Osteoblast (primary cell): ENCODE measurements at regions not wholly inside any gene's neighbourhood (a gene's known extent, or its start where the extent isn't known, plus 50 kb on each side); places are given as distances from the start of the nearest gene placed in this dataset.

Experiments
- DNase-seq: peaks from one replicate; pipeline ENCODE4 v3.0.0; 2011; ENCODE audit warnings: low spot score, mixed read lengths; ENCODE audit not compliant: insufficient read length; ENCODE audit errors: missing footprints
- H2AFZ ChIP-seq: 2 replicates; pipeline ENCODE4 v1.6.0; 2011; ENCODE audit warnings: mild to moderate bottlenecking, low read length
- H3K27ac ChIP-seq: 2 replicates; pipeline ENCODE4 v1.5.1; 2011; ENCODE audit warnings: mild to moderate bottlenecking, low read depth, low read length, moderate library complexity
- H3K27me3 ChIP-seq: 2 replicates; pipeline ENCODE4 v1.6.0; 2012; ENCODE audit warnings: mild to moderate bottlenecking, control low read depth, inconsistent platforms, low read length, moderate library complexity; ENCODE audit not compliant: insufficient read depth
- H3K36me3 ChIP-seq: 2 replicates; pipeline ENCODE4 v1.5.1; 2011; ENCODE audit warnings: mild to moderate bottlenecking, low read length, control low read depth, moderate library complexity; ENCODE audit not compliant: insufficient read depth
- H3K4me1 ChIP-seq: 2 replicates; pipeline ENCODE4 v1.5.1; 2011; ENCODE audit warnings: mild to moderate bottlenecking, low read length, control low read depth, moderate library complexity; ENCODE audit not compliant: insufficient read depth
- H3K4me2 ChIP-seq: 2 replicates; pipeline ENCODE4 v1.6.0; 2011; ENCODE audit warnings: mild to moderate bottlenecking, low read length; ENCODE audit not compliant: insufficient read depth
- H3K4me3 ChIP-seq: fragments of 200-600 bp; sonication (generic); 3 replicates; pipeline ENCODE4 v1.5.1; 2012; ENCODE audit warnings: mild to moderate bottlenecking, low read length, inconsistent platforms; ENCODE audit not compliant: insufficient read depth
- H3K79me2 ChIP-seq: 2 replicates; pipeline ENCODE4 v1.6.0; 2012; ENCODE audit warnings: mild to moderate bottlenecking, low read length, control low read depth, inconsistent platforms; ENCODE audit not compliant: insufficient read depth
- H3K9me3 ChIP-seq: 2 replicates; pipeline ENCODE4 v1.5.1; 2011; ENCODE audit warnings: low read depth, low read length, control low read depth
- H4K20me1 ChIP-seq: 2 replicates; pipeline ENCODE4 v1.6.0; 2012; ENCODE audit warnings: mild to moderate bottlenecking, low read length, control low read depth; ENCODE audit not compliant: insufficient read depth
- CTCF ChIP-seq: IDR thresholded peaks from 2 replicates; pipeline ENCODE4 v1.5.1; 2011; ENCODE audit warnings: mild to moderate bottlenecking, low read depth, low read length, moderate library complexity; ENCODE audit errors: extremely low read depth

DNA sequence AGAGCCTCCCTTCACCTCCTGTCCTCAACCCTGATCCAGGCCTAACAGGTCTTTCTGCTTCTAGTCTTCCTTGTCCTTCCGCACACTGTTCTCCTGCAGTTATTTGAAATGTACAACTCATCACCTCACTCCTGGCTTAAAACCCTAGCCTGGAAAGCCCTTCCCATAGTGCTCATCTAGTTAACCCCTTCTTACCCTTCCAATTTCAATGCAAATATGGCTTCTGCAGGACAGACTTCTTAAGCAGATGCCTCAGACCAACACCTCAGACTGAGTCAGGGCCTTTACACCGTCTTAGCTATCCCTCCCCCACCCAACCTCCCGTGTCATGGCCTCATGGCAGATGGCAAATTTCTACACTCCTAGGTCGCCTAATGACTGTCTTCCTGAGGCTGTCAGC, 130.4 kb downstream of the BCOR start:
- H3K4me3 ChIP-seq: no peak overlapping the region
- no peak for TF ChIP-seq CTCF
- H3K27ac ChIP-seq: no peak overlapping the region
- no peaks in the 10 kb centered on the region for H3K79me2 ChIP-seq
- DNase-seq: no peak
- H2AFZ ChIP-seq: no peak overlapping the region
- no peaks in the 10 kb centered on the region for H3K36me3 ChIP-seq
- H3K27me3 ChIP-seq: no peaks in the 10 kb centered on the region
- peaks cover 1% of the 10 kb centered on the region for H3K4me1 ChIP-seq
- peaks cover 2% of the 10 kb centered on the region for H3K9me3 ChIP-seq
- H4K20me1 ChIP-seq: no peaks in the 10 kb centered on the region
- no peak overlapping the region for H3K4me2 ChIP-seq

- no peaks in the 10 kb centered on the region for H3K27me3 ChIP-seq
- H4K20me1 ChIP-seq: no peaks in the 10 kb centered on the region
- peaks cover 8% of the 10 kb centered on the region for H3K4me1 ChIP-seq
- TF ChIP-seq CTCF: no peak
- no peak for DNase-seq
- peaks cover 2% of the 10 kb centered on the region for H3K9me3 ChIP-seq
- H3K4me3 ChIP-seq: no peak overlapping the region
- no peak overlapping the region for H2AFZ ChIP-seq
- H3K27ac ChIP-seq: no peak overlapping the region
- H3K4me2 ChIP-seq: no peak overlapping the region
- no peaks in the 10 kb centered on the region for H3K79me2 ChIP-seq
- no peaks in the 10 kb centered on the region for H3K36me3 ChIP-seq
Observed at GRCh38 chrX:39969099-39969818, 128.5 kb downstream of the BCOR start.

DNA sequence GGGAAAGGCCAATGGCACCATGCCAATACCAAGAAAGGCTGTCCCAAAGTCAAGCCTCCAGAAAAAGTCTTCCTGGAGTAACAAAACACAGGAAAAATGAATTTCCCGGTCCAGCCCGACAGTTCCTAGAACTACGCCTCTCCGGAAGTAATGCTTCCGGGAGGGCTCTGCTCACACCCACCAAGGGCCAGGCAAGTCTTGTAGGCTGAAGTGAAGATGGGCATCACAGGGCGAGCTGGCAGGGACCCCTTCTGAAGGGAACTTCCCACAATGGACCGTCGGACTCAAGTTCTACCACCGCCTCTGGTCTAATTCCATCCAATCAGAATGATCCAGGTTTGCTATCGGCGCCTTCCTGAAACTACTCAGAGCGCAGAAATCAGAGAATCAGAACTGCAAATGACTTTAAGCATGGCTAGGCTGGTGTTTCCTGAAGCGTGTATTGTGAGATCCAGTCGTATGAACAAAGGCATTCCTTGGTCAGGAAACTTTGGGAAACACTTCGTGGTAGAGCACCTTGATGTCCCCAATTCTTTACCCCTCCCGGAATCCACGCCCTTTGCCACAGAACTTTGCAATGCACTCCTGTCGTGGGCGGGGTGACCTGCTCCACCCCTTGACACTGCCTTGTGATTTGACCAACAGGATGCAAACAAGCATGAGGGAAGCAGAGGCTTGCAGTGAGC, 127.8 kb downstream of the BCOR start:
- no peak overlapping the region for H3K27ac ChIP-seq
- no peak for TF ChIP-seq CTCF

DNA sequence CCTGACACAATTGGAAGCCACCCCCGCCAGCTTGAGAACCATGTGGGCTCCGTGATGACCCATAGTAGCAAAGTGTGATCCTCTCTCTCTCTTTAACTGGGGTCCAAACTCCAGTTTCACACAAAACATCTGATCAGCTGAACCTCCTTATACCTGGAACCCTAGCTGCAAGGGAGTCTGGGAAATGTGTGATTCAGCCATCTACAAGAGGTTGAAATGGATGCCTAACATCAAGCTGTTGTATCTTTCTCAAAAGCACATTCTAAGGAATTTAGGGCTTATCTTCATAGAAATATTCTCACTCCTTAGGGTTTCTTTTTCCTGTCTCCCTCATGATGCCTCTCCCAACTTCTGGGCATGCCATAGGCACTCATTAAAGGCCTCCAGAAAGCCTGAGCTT, 126.0 kb downstream of the BCOR start:
- no peaks in the 10 kb centered on the region for H3K27me3 ChIP-seq
- H2AFZ ChIP-seq: no peak overlapping the region
- no peak for DNase-seq
- no peaks in the 10 kb centered on the region for H3K79me2 ChIP-seq
- H3K4me2 ChIP-seq: no peak overlapping the region
- H3K27ac ChIP-seq: peak overlapping the region; percentile 81
- peaks cover 8% of the 10 kb centered on the region for H3K4me1 ChIP-seq
- no peak overlapping the region for H3K4me3 ChIP-seq
- no peak for TF ChIP-seq CTCF
- H4K20me1 ChIP-seq: no peaks in the 10 kb centered on the region
- H3K9me3 ChIP-seq: peaks cover 2% of the 10 kb centered on the region
- no peaks in the 10 kb centered on the region for H3K36me3 ChIP-seq

More for the DNA sequence above, 127.8 kb downstream of the BCOR start:
- Histone ChIP-seq H3K79me2 (no peaks in the 10 kb centered on the region), H3K4me3 (no peak overlapping the region), H3K4me1 (peaks cover 8% of the 10 kb centered on the region), H3K36me3 (no peaks in the 10 kb centered on the region), H3K27me3 (no peaks in the 10 kb centered on the region), H3K4me2 (no peak overlapping the region), H2AFZ (no peak overlapping the region), H3K9me3 (peaks cover 2% of the 10 kb centered on the region), H4K20me1 (no peaks in the 10 kb centered on the region)
- no peak for DNase-seq
